Calu3 (cell line): ENCODE measurements at regions not wholly inside any gene's neighbourhood (a gene's known extent, or its start where the extent isn't known, plus 50 kb on each side); places are given as distances from the start of the nearest gene placed in this dataset.

Experiments used
- BruUV-seq: library from RNA; stranded (reverse); fragments of 400-500 nt; replicated peaks from 2 replicates; lab custom pipeline; 2021; lab: Mats Ljungman, UMichigan
- CTCF ChIA-PET: fragments of 300-600 bp; sonication (Branson Sonifier 250); formaldehyde crosslinking; loops from one replicate; lab custom pipeline; 2022; ENCODE audit warnings: antibody characterized with exemption; lab: Charles Lee
- DNase-seq: peaks from one replicate; pipeline ENCODE4 v3.0.0; 2022
- H3K27ac Mint-ChIP-seq: one replicate; pipeline ENCODE4 v1.8.0; 2022; ENCODE audit warnings: mixed read lengths; ENCODE audit not compliant: unreplicated experiment
- H3K27me3 Mint-ChIP-seq: one replicate; pipeline ENCODE4 v1.8.0; 2022; ENCODE audit warnings: mixed read lengths; ENCODE audit not compliant: unreplicated experiment
- H3K36me3 Mint-ChIP-seq: one replicate; pipeline ENCODE4 v1.8.0; 2022; ENCODE audit warnings: mild to moderate bottlenecking, moderate library complexity, mixed read lengths; ENCODE audit not compliant: insufficient read depth, unreplicated experiment
- H3K4me1 Mint-ChIP-seq: one replicate; pipeline ENCODE4 v1.8.0; 2022; ENCODE audit warnings: mild to moderate bottlenecking, low read depth, mixed read lengths; ENCODE audit not compliant: unreplicated experiment
- H3K4me3 Mint-ChIP-seq: one replicate; pipeline ENCODE4 v1.8.0; 2022; ENCODE audit warnings: mild to moderate bottlenecking, low read depth, moderate library complexity, mixed read lengths; ENCODE audit not compliant: unreplicated experiment
- H3K9me3 Mint-ChIP-seq: one replicate; pipeline ENCODE4 v1.8.0; 2022; ENCODE audit warnings: low read depth, mixed read lengths; ENCODE audit not compliant: unreplicated experiment
- CTCF ChIP-seq: fragments of 200-600 bp; IDR thresholded peaks from one replicate; pipeline ENCODE4 v1.8.0; 2022; ENCODE audit warnings: antibody characterized with exemption; ENCODE audit not compliant: unreplicated experiment
- intact Hi-C: fragments of 100-400 bp; cut with micrococcal nuclease; formaldehyde crosslinking; loops from one replicate; pipeline ENCODE4 v1.10.0; 2022; ENCODE audit not compliant: unreplicated experiment

- Mint-ChIP-seq H3K4me3 (no peak overlapping the region), H3K9me3 (no peaks in the 10 kb centered on the region), H3K4me1 (no peaks in the 10 kb centered on the region), H3K27ac (no peak overlapping the region), H3K36me3 (no peaks in the 10 kb centered on the region), H3K27me3 (no peaks in the 10 kb centered on the region)
- CTCF ChIA-PET, result no interaction called here
- intact Hi-C loops, result no loop called here
- BruUV-seq, result no TSS peak
- no peak for DNase-seq
- no peak for TF ChIP-seq CTCF
These were observed 684.6 kb downstream of the RFPL4B start for GRCh38 chr6:113031591-113032238.

- intact Hi-C loops, result no loop called here
- H3K4me3 Mint-ChIP-seq, result no peak overlapping the region
- no peak for DNase-seq
- CTCF ChIA-PET, result interaction anchor here (0.6 kb wide), 1 partner anchor 912 kb away, joined by 3 read pairs; no protein-coding TSS in a partner anchor
- no TSS peak for BruUV-seq
- H3K27me3 Mint-ChIP-seq, result no peaks in the 10 kb centered on the region
- H3K27ac Mint-ChIP-seq, result no peak overlapping the region
- no peaks in the 10 kb centered on the region for H3K36me3 Mint-ChIP-seq
- H3K9me3 Mint-ChIP-seq, result peaks cover 2% of the 10 kb centered on the region
- TF ChIP-seq CTCF, result no peak
- no peaks in the 10 kb centered on the region for H3K4me1 Mint-ChIP-seq
These were observed 691.9 kb downstream of the RFPL4B start for GRCh38 chr6:113039005-113039404.

GRCh38 chr6:113047148-113047547, 700.0 kb downstream of the RFPL4B start:
- no peak overlapping the region for H3K27ac Mint-ChIP-seq
- DNase-seq, result no peak
- H3K36me3 Mint-ChIP-seq, result no peaks in the 10 kb centered on the region
- CTCF ChIA-PET, result interaction anchor here (1.2 kb wide), 1 partner anchor 9 kb away, joined by 3 read pairs; no protein-coding TSS in a partner anchor
- H3K27me3 Mint-ChIP-seq, result no peaks in the 10 kb centered on the region
- H3K4me1 Mint-ChIP-seq, result peaks cover 9% of the 10 kb centered on the region
- H3K9me3 Mint-ChIP-seq, result no peaks in the 10 kb centered on the region
- intact Hi-C loops, result no loop called here
- TF ChIP-seq CTCF, result no peak
- BruUV-seq, result no TSS peak
- no peak overlapping the region for H3K4me3 Mint-ChIP-seq

GRCh38 chr6:113047932-113048331, 700.8 kb downstream of the RFPL4B start:
- no peak for DNase-seq
- Mint-ChIP-seq H3K4me1 (peaks cover 9% of the 10 kb centered on the region), H3K27ac (no peak overlapping the region), H3K4me3 (no peak overlapping the region), H3K9me3 (no peaks in the 10 kb centered on the region), H3K27me3 (no peaks in the 10 kb centered on the region), H3K36me3 (no peaks in the 10 kb centered on the region)
- no peak for TF ChIP-seq CTCF
- no TSS peak for BruUV-seq
- intact Hi-C loops, result no loop called here
- CTCF ChIA-PET, result interaction anchor here (0.8 to 1.2 kb wide), 2 partner anchors 9 to 171 kb away, joined by 3 read pairs; no protein-coding TSS in a partner anchor
